ENCODE measurements at regions not wholly inside any gene's neighbourhood (a gene's known extent, or its start where the extent isn't known, plus 50 kb on each side); places are given as distances from the start of the nearest gene placed in this dataset.

- Histone ChIP-seq H3K9me3 (ENCODE audit: control insufficient read depth, insufficient read depth, low read length) (no peaks in the 10 kb centered on the region), H3K27ac (ENCODE audit: low read depth, low read length) (no peak overlapping the region), H3K27me3 (ENCODE audit: control insufficient read depth, insufficient read depth, low read length) (peaks cover 7% of the 10 kb centered on the region), H3K4me3 (ENCODE audit: low read depth, low read length) (no peak overlapping the region)
- ChIA-PET CTCF (interaction anchor here (0.5 to 3.1 kb wide), 10 partner anchors 8 to 207 kb away, joined by 3 to 26 read pairs (median 4); no protein-coding TSS in a partner anchor), POLR2A (no interaction called here)
- peak; percentile 47 for TF ChIP-seq CTCF (IDR thresholded peaks at IDR 0.05; ENCODE audit: low read depth, low read length)
- DNase-seq (ENCODE audit: low read depth, low spot score) = no peak
Measured at GRCh38 chr10:91043173-91043910, 122.5 kb upstream of the ANKRD1 start.

GRCh38 chr10:91046869-91047268 is 126.0 kb upstream of the ANKRD1 start:
- Histone ChIP-seq H3K9me3 (ENCODE audit: control insufficient read depth, insufficient read depth, low read length) (no peaks in the 10 kb centered on the region), H3K4me3 (ENCODE audit: low read depth, low read length) (no peak overlapping the region), H3K27me3 (ENCODE audit: control insufficient read depth, insufficient read depth, low read length) (peaks cover 5% of the 10 kb centered on the region), H3K27ac (ENCODE audit: low read depth, low read length) (no peak overlapping the region)
- POLR2A ChIA-PET = no interaction called here
- CTCF ChIA-PET = interaction anchor here (0.9 kb wide), 1 partner anchor 204 kb away, joined by 3 read pairs; no protein-coding TSS in a partner anchor
- no peak for DNase-seq (ENCODE audit: low read depth, low spot score)
- no peak for TF ChIP-seq CTCF (IDR thresholded peaks at IDR 0.05; ENCODE audit: low read depth, low read length)

GRCh38 chr10:91048380-91048779 is 127.5 kb upstream of the ANKRD1 start:
- Histone ChIP-seq H3K27ac (ENCODE audit: low read depth, low read length) (no peak overlapping the region), H3K4me3 (ENCODE audit: low read depth, low read length) (no peak overlapping the region), H3K27me3 (ENCODE audit: control insufficient read depth, insufficient read depth, low read length) (peaks cover 5% of the 10 kb centered on the region), H3K9me3 (ENCODE audit: control insufficient read depth, insufficient read depth, low read length) (no peaks in the 10 kb centered on the region)
- ChIA-PET POLR2A (no interaction called here), CTCF (interaction anchor here (1.7 kb wide), 1 partner anchor 42 kb away, joined by 11 read pairs; no protein-coding TSS in a partner anchor)
- no peak for DNase-seq (ENCODE audit: low read depth, low spot score)
- TF ChIP-seq CTCF (IDR thresholded peaks at IDR 0.05; ENCODE audit: low read depth, low read length) = no peak

GRCh38 chr10:91049296-91049987 is 128.6 kb upstream of the ANKRD1 start:
- CTCF ChIA-PET = interaction anchor here (1.0 to 1.7 kb wide), 2 partner anchors 43 to 203 kb away, joined by 3 to 11 read pairs; no protein-coding TSS in a partner anchor
- H3K9me3 ChIP-seq (ENCODE audit: control insufficient read depth, insufficient read depth, low read length) = no peaks in the 10 kb centered on the region
- POLR2A ChIA-PET = no interaction called here
- H3K27ac ChIP-seq (ENCODE audit: low read depth, low read length) = no peak overlapping the region
- TF ChIP-seq CTCF (IDR thresholded peaks at IDR 0.05; ENCODE audit: low read depth, low read length) = no peak
- peaks cover 5% of the 10 kb centered on the region for H3K27me3 ChIP-seq (ENCODE audit: control insufficient read depth, insufficient read depth, low read length)
- no peak overlapping the region for H3K4me3 ChIP-seq (ENCODE audit: low read depth, low read length)
- DNase-seq (ENCODE audit: low read depth, low spot score) = no peak

GRCh38 chr10:91049988-91050360 is 129.1 kb upstream of the ANKRD1 start:
- POLR2A ChIA-PET = no interaction called here
- CTCF ChIA-PET = interaction anchor here (1.0 to 1.7 kb wide), 2 partner anchors 44 to 202 kb away, joined by 3 to 11 read pairs; no protein-coding TSS in a partner anchor
- TF ChIP-seq CTCF (IDR thresholded peaks at IDR 0.05; ENCODE audit: low read depth, low read length) = no peak
- no peak overlapping the region for H3K4me3 ChIP-seq (ENCODE audit: low read depth, low read length)
- H3K27ac ChIP-seq (ENCODE audit: low read depth, low read length) = no peak overlapping the region
- H3K9me3 ChIP-seq (ENCODE audit: control insufficient read depth, insufficient read depth, low read length) = no peaks in the 10 kb centered on the region
- no peak for DNase-seq (ENCODE audit: low read depth, low spot score)
- H3K27me3 ChIP-seq (ENCODE audit: control insufficient read depth, insufficient read depth, low read length) = peaks cover 5% of the 10 kb centered on the region
